Mesodermal cell (in vitro differentiated cells): ENCODE measurements at regions not wholly inside any gene's neighbourhood (a gene's known extent, or its start where the extent isn't known, plus 50 kb on each side); places are given as distances from the start of the nearest gene placed in this dataset.
"Not testable (repeated sequence)": the region's sequence is repeated elsewhere in the genome, so short reads cannot be mapped to it uniquely, and the experiment has no call there.

ENCODE experiments used
- H3K27ac ChIP-seq: 2 replicates; pipeline ENCODE4 v1.7.0; 2013; ENCODE audit warnings: mild to moderate bottlenecking, low read depth, low read length, moderate library complexity; ENCODE audit not compliant: severe bottlenecking
- H3K36me3 ChIP-seq: 2 replicates; pipeline ENCODE4 v1.7.1; 2013; ENCODE audit warnings: mild to moderate bottlenecking, low read length, moderate library complexity; ENCODE audit not compliant: control insufficient read depth, insufficient read depth
- H3K4me1 ChIP-seq: one replicate; pipeline ENCODE4 v1.7.1; 2013; ENCODE audit warnings: mild to moderate bottlenecking, low read length; ENCODE audit not compliant: insufficient read depth, control insufficient read depth, poor library complexity, severe bottlenecking
- H3K4me3 ChIP-seq: 2 replicates; pipeline ENCODE4 v1.7.0; 2013; ENCODE audit warnings: low read length, control low read depth, mild to moderate bottlenecking; ENCODE audit not compliant: insufficient read depth, poor library complexity, severe bottlenecking; ENCODE audit errors: extremely low read depth
- H3K9me3 ChIP-seq: 2 replicates; pipeline ENCODE4 v1.7.1; 2013; ENCODE audit warnings: mild to moderate bottlenecking, low read length, moderate library complexity; ENCODE audit not compliant: control insufficient read depth
- WGBS, 2 experiments: methylation state at CpG; one replicate each; pipeline ENCODE4 v1.1.5; 2013; ENCODE audit warnings: missing lambda C conversion rate in 2 of 2; ENCODE audit not compliant: insufficient coverage in 2 of 2; 5-methylcytosine and 5-hydroxymethylcytosine counted together

GRCh38 chr21:35183389-35183788, 134.3 kb upstream of the RUNX1 start:
- H3K4me1 ChIP-seq, H3K36me3 ChIP-seq, H3K27ac ChIP-seq, H3K9me3 ChIP-seq, H3K4me3 ChIP-seq: not testable (repeated sequence)
- WGBS, 2 experiments = 71% methylated on average over 1 of the region's 2 CpGs; no CpG with 5 or more reads in 1 of the 2 experiments

- peaks cover 3% of the 10 kb centered on the region for H3K4me1 ChIP-seq
- no peak overlapping the region for H3K4me3 ChIP-seq
- no peaks in the 10 kb centered on the region for H3K36me3 ChIP-seq
- H3K27ac ChIP-seq = no peak overlapping the region
- WGBS, 2 experiments = no CpG with 5 or more reads among the region's 1 CpG
- no peaks in the 10 kb centered on the region for H3K9me3 ChIP-seq
Observed at GRCh38 chr21:35179990-35180540, 131.0 kb upstream of the RUNX1 start.

GRCh38 chr21:35178827-35179226, 129.7 kb upstream of the RUNX1 start:
- H3K4me1 ChIP-seq = peaks cover 3% of the 10 kb centered on the region
- H3K9me3 ChIP-seq = no peaks in the 10 kb centered on the region
- no peak overlapping the region for H3K27ac ChIP-seq
- WGBS, 2 experiments = 86 to 100% methylated on average over 1 of the region's 1 CpG
- H3K36me3 ChIP-seq = no peaks in the 10 kb centered on the region
- H3K4me3 ChIP-seq = no peak overlapping the region

- Histone ChIP-seq H3K27ac (no peak overlapping the region), H3K4me3 (no peak overlapping the region), H3K9me3 (no peaks in the 10 kb centered on the region), H3K4me1 (peaks cover 3% of the 10 kb centered on the region), H3K36me3 (no peaks in the 10 kb centered on the region)
- no CpG with 5 or more reads among the region's 4 CpGs for WGBS, 2 experiments
Observed at GRCh38 chr21:35178098-35178497, 129.0 kb upstream of the RUNX1 start.

- 100% methylated on average over 1 of the region's 2 CpGs; no CpG with 5 or more reads in 1 of the 2 experiments for WGBS, 2 experiments
- Histone ChIP-seq H3K27ac (no peak overlapping the region), H3K9me3 (no peaks in the 10 kb centered on the region), H3K36me3 (no peaks in the 10 kb centered on the region), H3K4me1 (peaks cover 5% of the 10 kb centered on the region), H3K4me3 (no peak overlapping the region)
Observed at GRCh38 chr21:35172231-35172630, 123.1 kb upstream of the RUNX1 start.

- Histone ChIP-seq H3K27ac (no peak overlapping the region), H3K9me3 (no peaks in the 10 kb centered on the region), H3K36me3 (no peaks in the 10 kb centered on the region), H3K4me3 (no peak overlapping the region), H3K4me1 (peaks cover 5% of the 10 kb centered on the region)
- WGBS, 2 experiments = 87 to 100% methylated on average over 3 of the region's 5 CpGs
Observed at GRCh38 chr21:35171385-35171784, 122.3 kb upstream of the RUNX1 start.

- 88 to 100% methylated on average over 2 of the region's 4 CpGs for WGBS, 2 experiments
- Histone ChIP-seq H3K36me3 (no peaks in the 10 kb centered on the region), H3K4me3 (no peak overlapping the region), H3K4me1 (peaks cover 5% of the 10 kb centered on the region), H3K9me3 (no peaks in the 10 kb centered on the region), H3K27ac (no peak overlapping the region)
Observed at GRCh38 chr21:35170818-35171217, 121.7 kb upstream of the RUNX1 start.

GRCh38 chr21:35170244-35170643, 121.1 kb upstream of the RUNX1 start:
- H3K4me3 ChIP-seq = no peak overlapping the region
- WGBS, 2 experiments = 83% methylated on average over 1 of the region's 1 CpG; no CpG with 5 or more reads in 1 of the 2 experiments
- peaks cover 5% of the 10 kb centered on the region for H3K4me1 ChIP-seq
- no peaks in the 10 kb centered on the region for H3K9me3 ChIP-seq
- H3K36me3 ChIP-seq = no peaks in the 10 kb centered on the region
- no peak overlapping the region for H3K27ac ChIP-seq

GRCh38 chr21:35169574-35169973, 120.5 kb upstream of the RUNX1 start:
- no peaks in the 10 kb centered on the region for H3K9me3 ChIP-seq
- H3K36me3 ChIP-seq = no peaks in the 10 kb centered on the region
- WGBS, 2 experiments = no CpG with 5 or more reads among the region's 1 CpG
- peaks cover 5% of the 10 kb centered on the region for H3K4me1 ChIP-seq
- no peak overlapping the region for H3K27ac ChIP-seq
- no peak overlapping the region for H3K4me3 ChIP-seq

GRCh38 chr21:35168735-35169134, 119.6 kb upstream of the RUNX1 start:
- Histone ChIP-seq H3K9me3 (no peaks in the 10 kb centered on the region), H3K4me1 (peaks cover 5% of the 10 kb centered on the region)
- 57 to 87% methylated on average over 4 of the region's 4 CpGs for WGBS, 2 experiments

GRCh38 chr21:35164971-35165483, 115.9 kb upstream of the RUNX1 start:
- Histone ChIP-seq H3K9me3 (no peaks in the 10 kb centered on the region), H3K4me3 (no peak overlapping the region), H3K27ac (no peak overlapping the region), H3K4me1 (no peaks in the 10 kb centered on the region), H3K36me3 (no peaks in the 10 kb centered on the region)
- 85 to 89% methylated on average over 2 of the region's 3 CpGs for WGBS, 2 experiments

More at GRCh38 chr21:35168735-35169134, 119.6 kb upstream of the RUNX1 start:
- H3K36me3 ChIP-seq = no peaks in the 10 kb centered on the region
- no peak overlapping the region for H3K4me3 ChIP-seq
- H3K27ac ChIP-seq = no peak overlapping the region
